ENCODE measurements at regions not wholly inside any gene's neighbourhood (a gene's known extent, or its start where the extent isn't known, plus 50 kb on each side); places are given as distances from the start of the nearest gene placed in this dataset.

DNA sequence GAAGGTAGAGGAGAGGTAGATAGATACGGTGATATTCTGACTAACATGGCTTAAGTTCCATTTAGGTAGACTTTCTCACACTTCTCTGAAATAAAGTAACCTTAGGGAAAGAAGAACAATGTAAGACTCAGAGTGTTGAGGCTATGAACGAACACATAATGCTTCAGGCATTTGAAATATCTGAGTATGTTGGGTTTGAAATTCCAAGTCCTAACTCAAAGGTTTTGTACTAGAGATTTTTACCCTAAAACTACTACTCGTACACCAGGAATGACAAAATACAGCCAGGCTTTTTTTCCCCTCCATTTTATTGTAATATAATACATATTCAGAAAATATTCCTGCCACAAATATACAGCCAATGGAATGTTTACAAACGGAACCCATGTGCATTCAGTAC lies 592.6 kb downstream of the ETS1 start:
- Mint-ChIP-seq H3K9me3 (ENCODE audit: insufficient read depth) (peaks cover 1% of the 10 kb centered on the region), H3K27ac (no peak overlapping the region), H3K27me3 (peaks cover 17% of the 10 kb centered on the region), H3K4me3 (no peak overlapping the region), H3K4me1 (no peaks in the 10 kb centered on the region)
- DNase-seq, result no peak
- no peak for ATAC-seq (ENCODE audit: low read depth)
- H4K20me1 ChIP-seq (ENCODE audit: control insufficient read depth, insufficient read depth, low read length, poor library complexity, severe bottlenecking), result no peaks in the 10 kb centered on the region
- no peaks in the 10 kb centered on the region for H3K36me3 ChIP-seq (replicated peaks in 1 of 2; ENCODE audit: control extremely low read depth in 1 of 2, control insufficient read depth in 1 of 2, extremely low read depth in 1 of 2, insufficient read depth in 2 of 2, low read length in 1 of 2)
- POLR2A ChIA-PET, result no interaction called here
- H3K27me3 ChIP-seq (replicated peaks in 1 of 4; ENCODE audit: control extremely low read depth in 1 of 4, control insufficient read depth in 3 of 4, insufficient read depth in 4 of 4, low read length in 3 of 4), result peaks cover 0 to 6% (median 0%) of the 10 kb centered on the region in 4 experiments
- no peak overlapping the region for H3K4me2 ChIP-seq (replicated peaks; ENCODE audit: low read depth, low read length, poor library complexity, severe bottlenecking)
- H3K9ac ChIP-seq (ENCODE audit: low read length), result no peak overlapping the region
- H2AFZ ChIP-seq (ENCODE audit: insufficient read depth, low read depth, low read length, poor library complexity, severe bottlenecking), result no peak overlapping the region
- intact Hi-C loops (cut with micrococcal nuclease), result no loop called here
- H3K27ac ChIP-seq (ENCODE audit: low read length in 2 of 2), result no peak overlapping the region
- CTCF ChIA-PET, result no interaction called here
- H3K79me2 ChIP-seq (ENCODE audit: control insufficient read depth, insufficient read depth, low read length), result no peaks in the 10 kb centered on the region
- no peak for TF ChIP-seq EZH2 (IDR thresholded peaks at IDR 0.05; ENCODE audit: borderline replicate concordance, insufficient read depth, low read depth, low read length, poor library complexity, severe bottlenecking)
- TF ChIP-seq, protein P1, sequence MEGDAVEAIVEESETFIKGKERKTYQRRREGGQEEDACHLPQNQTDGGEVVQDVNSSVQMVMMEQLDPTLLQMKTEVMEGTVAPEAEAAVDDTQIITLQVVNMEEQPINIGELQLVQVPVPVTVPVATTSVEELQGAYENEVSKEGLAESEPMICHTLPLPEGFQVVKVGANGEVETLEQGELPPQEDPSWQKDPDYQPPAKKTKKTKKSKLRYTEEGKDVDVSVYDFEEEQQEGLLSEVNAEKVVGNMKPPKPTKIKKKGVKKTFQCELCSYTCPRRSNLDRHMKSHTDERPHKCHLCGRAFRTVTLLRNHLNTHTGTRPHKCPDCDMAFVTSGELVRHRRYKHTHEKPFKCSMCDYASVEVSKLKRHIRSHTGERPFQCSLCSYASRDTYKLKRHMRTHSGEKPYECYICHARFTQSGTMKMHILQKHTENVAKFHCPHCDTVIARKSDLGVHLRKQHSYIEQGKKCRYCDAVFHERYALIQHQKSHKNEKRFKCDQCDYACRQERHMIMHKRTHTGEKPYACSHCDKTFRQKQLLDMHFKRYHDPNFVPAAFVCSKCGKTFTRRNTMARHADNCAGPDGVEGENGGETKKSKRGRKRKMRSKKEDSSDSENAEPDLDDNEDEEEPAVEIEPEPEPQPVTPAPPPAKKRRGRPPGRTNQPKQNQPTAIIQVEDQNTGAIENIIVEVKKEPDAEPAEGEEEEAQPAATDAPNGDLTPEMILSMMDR (IDR thresholded peaks at IDR 0.05), result no peak
- peaks cover 0 to 4% (median 0%) of the 10 kb centered on the region in 3 donors for H3K9me3 ChIP-seq (ENCODE audit: control extremely low read depth in 1 of 3, control insufficient read depth in 2 of 3, insufficient read depth in 1 of 3, low read length in 2 of 3)
- H3K4me3 ChIP-seq (ENCODE audit: control extremely low read depth in 1 of 5, extremely low read depth in 1 of 5, insufficient read depth in 1 of 5, low read depth in 2 of 5, low read length in 4 of 5), result no peak overlapping the region
- H3K4me1 ChIP-seq (ENCODE audit: control insufficient read depth in 2 of 2, insufficient read depth in 2 of 2, low read length in 2 of 2), result no peaks in the 10 kb centered on the region
- 91% methylated on average over 1 of the region's 4 CpGs for WGBS (ENCODE audit: insufficient coverage)

DNA sequence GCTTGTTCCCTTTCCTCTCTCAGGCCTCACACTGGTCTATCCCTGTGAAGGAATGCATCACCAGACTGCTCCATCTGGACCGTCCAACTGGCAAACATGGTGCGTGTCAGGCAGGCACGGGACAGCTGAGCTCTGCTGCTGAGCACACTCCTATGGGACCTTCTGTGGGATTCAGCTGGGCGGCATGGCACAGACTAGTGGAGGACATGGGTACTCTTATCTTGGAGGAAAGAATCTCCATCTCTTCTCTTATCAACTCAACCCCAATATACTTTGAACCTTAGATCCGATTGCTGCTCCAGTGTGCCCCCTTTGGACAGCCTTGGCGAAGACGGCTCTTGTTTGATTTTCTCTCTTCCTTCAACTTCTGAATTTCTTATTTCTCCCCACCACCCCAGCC lies 593.6 kb downstream of the ETS1 start:
- H3K27ac Mint-ChIP-seq, result no peak overlapping the region
- no peak overlapping the region for H3K27ac ChIP-seq (ENCODE audit: low read length in 2 of 2)
- H3K27me3 ChIP-seq (replicated peaks in 1 of 4; ENCODE audit: control extremely low read depth in 1 of 4, control insufficient read depth in 3 of 4, insufficient read depth in 4 of 4, low read length in 3 of 4), result peaks cover 0 to 6% (median 0%) of the 10 kb centered on the region in 4 experiments
- H3K9me3 ChIP-seq (ENCODE audit: control extremely low read depth in 1 of 3, control insufficient read depth in 2 of 3, insufficient read depth in 1 of 3, low read length in 2 of 3), result peaks cover 0 to 4% (median 0%) of the 10 kb centered on the region in 3 donors
- POLR2A ChIA-PET, result no interaction called here
- no peak for ATAC-seq (ENCODE audit: low read depth)
- no peaks in the 10 kb centered on the region for H3K4me1 ChIP-seq (ENCODE audit: control insufficient read depth in 2 of 2, insufficient read depth in 2 of 2, low read length in 2 of 2)
- H3K9me3 Mint-ChIP-seq (ENCODE audit: insufficient read depth), result no peaks in the 10 kb centered on the region
- 87% methylated on average over 5 of the region's 7 CpGs for WGBS (ENCODE audit: insufficient coverage)
- peaks cover 17% of the 10 kb centered on the region for H3K27me3 Mint-ChIP-seq
- no peaks in the 10 kb centered on the region for H3K36me3 ChIP-seq (replicated peaks in 1 of 2; ENCODE audit: control extremely low read depth in 1 of 2, control insufficient read depth in 1 of 2, extremely low read depth in 1 of 2, insufficient read depth in 2 of 2, low read length in 1 of 2)
- intact Hi-C loops (cut with micrococcal nuclease), result no loop called here
- H3K9ac ChIP-seq (ENCODE audit: low read length), result no peak overlapping the region
- no peak overlapping the region for H2AFZ ChIP-seq (ENCODE audit: insufficient read depth, low read depth, low read length, poor library complexity, severe bottlenecking)
- no peaks in the 10 kb centered on the region for H4K20me1 ChIP-seq (ENCODE audit: control insufficient read depth, insufficient read depth, low read length, poor library complexity, severe bottlenecking)
- DNase-seq, result no peak
- CTCF ChIA-PET, result no interaction called here
- H3K4me3 Mint-ChIP-seq, result no peak overlapping the region
- H3K79me2 ChIP-seq (ENCODE audit: control insufficient read depth, insufficient read depth, low read length), result no peaks in the 10 kb centered on the region
- H3K4me1 Mint-ChIP-seq, result no peaks in the 10 kb centered on the region
- no peak for TF ChIP-seq EZH2 (IDR thresholded peaks at IDR 0.05; ENCODE audit: borderline replicate concordance, insufficient read depth, low read depth, low read length, poor library complexity, severe bottlenecking)
- TF ChIP-seq, protein P1 (IDR thresholded peaks at IDR 0.05), result no peak
- no peak overlapping the region for H3K4me3 ChIP-seq (ENCODE audit: control extremely low read depth in 1 of 5, extremely low read depth in 1 of 5, insufficient read depth in 1 of 5, low read depth in 2 of 5, low read length in 4 of 5)
- no peak overlapping the region for H3K4me2 ChIP-seq (replicated peaks; ENCODE audit: low read depth, low read length, poor library complexity, severe bottlenecking)

All from B cell (primary cell).